ENCODE measurements at regions not wholly inside any gene's neighbourhood (a gene's known extent, or its start where the extent isn't known, plus 50 kb on each side); places are given as distances from the start of the nearest gene placed in this dataset.
"Not testable (repeated sequence)": the region's sequence is repeated elsewhere in the genome, so short reads cannot be mapped to it uniquely, and the experiment has no call there.

DNA sequence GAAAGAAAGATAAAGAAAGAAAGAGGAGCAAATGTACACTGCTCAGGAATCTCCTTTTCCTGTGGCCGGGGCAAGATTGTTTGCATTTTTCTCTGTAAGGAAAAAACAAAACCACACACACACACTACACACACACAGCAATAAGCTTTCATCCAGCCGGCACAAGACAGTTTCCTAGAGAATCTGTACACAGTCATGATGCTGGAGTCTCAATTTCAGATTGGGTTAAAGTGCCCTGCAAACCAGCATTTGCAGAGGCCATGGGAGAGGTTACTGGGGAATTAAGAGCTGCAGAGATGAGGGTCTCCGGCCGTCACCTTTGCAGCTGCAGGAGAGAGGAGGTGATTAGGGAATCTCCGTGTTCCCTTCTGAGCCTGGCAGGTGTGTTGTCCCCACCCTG, 1607.5 kb downstream of the RPIA start:
- TF ChIP-seq, protein P1, sequence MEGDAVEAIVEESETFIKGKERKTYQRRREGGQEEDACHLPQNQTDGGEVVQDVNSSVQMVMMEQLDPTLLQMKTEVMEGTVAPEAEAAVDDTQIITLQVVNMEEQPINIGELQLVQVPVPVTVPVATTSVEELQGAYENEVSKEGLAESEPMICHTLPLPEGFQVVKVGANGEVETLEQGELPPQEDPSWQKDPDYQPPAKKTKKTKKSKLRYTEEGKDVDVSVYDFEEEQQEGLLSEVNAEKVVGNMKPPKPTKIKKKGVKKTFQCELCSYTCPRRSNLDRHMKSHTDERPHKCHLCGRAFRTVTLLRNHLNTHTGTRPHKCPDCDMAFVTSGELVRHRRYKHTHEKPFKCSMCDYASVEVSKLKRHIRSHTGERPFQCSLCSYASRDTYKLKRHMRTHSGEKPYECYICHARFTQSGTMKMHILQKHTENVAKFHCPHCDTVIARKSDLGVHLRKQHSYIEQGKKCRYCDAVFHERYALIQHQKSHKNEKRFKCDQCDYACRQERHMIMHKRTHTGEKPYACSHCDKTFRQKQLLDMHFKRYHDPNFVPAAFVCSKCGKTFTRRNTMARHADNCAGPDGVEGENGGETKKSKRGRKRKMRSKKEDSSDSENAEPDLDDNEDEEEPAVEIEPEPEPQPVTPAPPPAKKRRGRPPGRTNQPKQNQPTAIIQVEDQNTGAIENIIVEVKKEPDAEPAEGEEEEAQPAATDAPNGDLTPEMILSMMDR (IDR thresholded peaks at IDR 0.05; ENCODE audit: low read length): not testable (repeated sequence)
- not testable (repeated sequence) for TF ChIP-seq EZH2 (IDR thresholded peaks at IDR 0.05; ENCODE audit: borderline replicate concordance, low read length)
